ENCODE measurements at regions not wholly inside any gene's neighbourhood (a gene's known extent, or its start where the extent isn't known, plus 50 kb on each side); places are given as distances from the start of the nearest gene placed in this dataset.

DNA sequence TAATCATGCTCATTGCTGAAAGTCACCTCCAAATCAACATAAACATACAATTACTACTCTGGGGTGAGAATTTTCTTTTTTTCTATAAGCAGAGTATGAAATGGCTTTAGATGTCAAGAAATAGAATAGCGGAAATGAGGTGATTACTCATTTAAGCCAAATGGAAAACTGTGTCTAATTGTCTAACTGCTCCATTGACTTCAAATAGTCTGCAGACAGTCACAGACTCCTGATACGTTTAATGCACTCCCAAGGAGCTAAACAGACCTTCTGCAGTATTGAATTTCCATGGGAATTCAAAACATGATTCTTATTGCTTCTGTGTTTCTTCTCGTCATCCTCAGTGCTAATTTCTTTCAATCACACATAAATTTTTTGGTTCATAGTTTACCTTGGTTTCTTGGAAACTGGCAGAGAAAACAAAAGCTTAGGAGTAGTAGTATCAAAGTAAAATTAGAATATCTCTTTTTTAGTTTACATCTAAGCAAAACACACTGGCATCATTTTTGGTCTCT is 865.2 kb upstream of the SLC10A2 start:
- TF ChIP-seq, protein P1, sequence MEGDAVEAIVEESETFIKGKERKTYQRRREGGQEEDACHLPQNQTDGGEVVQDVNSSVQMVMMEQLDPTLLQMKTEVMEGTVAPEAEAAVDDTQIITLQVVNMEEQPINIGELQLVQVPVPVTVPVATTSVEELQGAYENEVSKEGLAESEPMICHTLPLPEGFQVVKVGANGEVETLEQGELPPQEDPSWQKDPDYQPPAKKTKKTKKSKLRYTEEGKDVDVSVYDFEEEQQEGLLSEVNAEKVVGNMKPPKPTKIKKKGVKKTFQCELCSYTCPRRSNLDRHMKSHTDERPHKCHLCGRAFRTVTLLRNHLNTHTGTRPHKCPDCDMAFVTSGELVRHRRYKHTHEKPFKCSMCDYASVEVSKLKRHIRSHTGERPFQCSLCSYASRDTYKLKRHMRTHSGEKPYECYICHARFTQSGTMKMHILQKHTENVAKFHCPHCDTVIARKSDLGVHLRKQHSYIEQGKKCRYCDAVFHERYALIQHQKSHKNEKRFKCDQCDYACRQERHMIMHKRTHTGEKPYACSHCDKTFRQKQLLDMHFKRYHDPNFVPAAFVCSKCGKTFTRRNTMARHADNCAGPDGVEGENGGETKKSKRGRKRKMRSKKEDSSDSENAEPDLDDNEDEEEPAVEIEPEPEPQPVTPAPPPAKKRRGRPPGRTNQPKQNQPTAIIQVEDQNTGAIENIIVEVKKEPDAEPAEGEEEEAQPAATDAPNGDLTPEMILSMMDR (IDR thresholded peaks at IDR 0.05; ENCODE audit: control extremely low read depth, extremely low read depth, low read depth, missing control alignments) = no peak
- ChIA-PET POLR2A (no interaction called here), CTCF (no interaction called here)
- DNase-seq (ENCODE audit: extremely low spot score) = no peak

- ChIA-PET POLR2A (no interaction called here), CTCF (interaction anchor here (1.2 kb wide), 1 partner anchor 17 kb away, joined by 3 read pairs; no protein-coding TSS in a partner anchor)
- TF ChIP-seq, protein P1 (IDR thresholded peaks at IDR 0.05; ENCODE audit: control extremely low read depth, extremely low read depth, low read depth, missing control alignments) = no peak
- DNase-seq (ENCODE audit: extremely low spot score) = no peak
Measured at GRCh38 chr13:103926118-103926517, 859.9 kb upstream of the SLC10A2 start.

DNA sequence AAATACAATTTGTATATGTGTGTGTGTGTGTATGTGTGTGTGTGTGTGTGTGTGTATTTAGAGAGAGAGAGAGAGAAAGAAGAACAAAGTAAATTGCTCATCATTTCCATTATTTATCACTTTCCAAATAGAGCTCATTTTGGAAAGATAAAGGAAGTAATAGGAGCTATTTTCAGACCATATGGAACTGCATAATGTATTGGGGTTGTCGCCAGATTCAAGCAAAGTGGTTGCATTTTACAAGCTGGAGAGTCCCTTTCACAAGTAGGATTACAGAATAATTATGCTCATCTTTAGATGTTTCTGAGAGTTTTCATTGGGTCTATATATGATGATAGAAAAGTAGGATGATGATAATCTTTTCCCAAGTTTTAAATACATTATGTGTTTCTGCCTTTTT is 842.7 kb upstream of the SLC10A2 start:
- TF ChIP-seq, protein P1 (IDR thresholded peaks at IDR 0.05; ENCODE audit: control extremely low read depth, extremely low read depth, low read depth, missing control alignments) = no peak
- DNase-seq (ENCODE audit: extremely low spot score) = no peak
- ChIA-PET POLR2A (no interaction called here), CTCF (interaction anchor here (1.4 kb wide), 1 partner anchor 16 kb away, joined by 3 read pairs; no protein-coding TSS in a partner anchor)

- no peak for DNase-seq (ENCODE audit: extremely low spot score)
- TF ChIP-seq, protein P1 (IDR thresholded peaks at IDR 0.05; ENCODE audit: control extremely low read depth, extremely low read depth, low read depth, missing control alignments) = no peak
- POLR2A ChIA-PET = no interaction called here
- CTCF ChIA-PET = interaction anchor here (1.4 kb wide), 1 partner anchor 17 kb away, joined by 3 read pairs; no protein-coding TSS in a partner anchor
Measured at GRCh38 chr13:103908274-103908673, 842.1 kb upstream of the SLC10A2 start.

DNA sequence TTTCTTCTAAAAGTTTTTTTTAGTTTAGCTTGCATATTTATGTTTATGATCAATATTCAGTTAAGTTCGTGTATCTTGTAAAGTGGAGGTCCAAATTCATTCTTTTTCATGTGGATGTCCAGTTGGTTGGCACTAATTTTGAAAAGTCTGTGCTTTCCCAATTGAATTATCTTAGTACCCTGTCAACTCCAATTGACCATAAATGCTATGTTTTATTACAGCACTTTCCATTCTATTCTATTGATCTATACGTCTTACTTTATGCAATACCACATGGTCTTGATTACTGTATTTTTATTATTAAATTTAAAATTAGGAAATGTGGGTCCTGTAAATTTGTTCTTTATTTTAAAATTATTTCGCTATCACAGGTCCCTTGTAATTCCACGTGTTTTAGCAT is 837.6 kb upstream of the SLC10A2 start:
- TF ChIP-seq, protein P1 (IDR thresholded peaks at IDR 0.05; ENCODE audit: control extremely low read depth, extremely low read depth, low read depth, missing control alignments) = no peak
- ChIA-PET POLR2A (no interaction called here), CTCF (no interaction called here)
- no peak for DNase-seq (ENCODE audit: extremely low spot score)

GRCh38 chr13:103898481-103898880 is 832.3 kb upstream of the SLC10A2 start:
- DNase-seq (ENCODE audit: extremely low spot score) = no peak
- TF ChIP-seq, protein P1 (IDR thresholded peaks at IDR 0.05; ENCODE audit: control extremely low read depth, extremely low read depth, low read depth, missing control alignments) = no peak
- ChIA-PET CTCF (no interaction called here), POLR2A (no interaction called here)
